IMR-90 (cell line): ENCODE measurements at regions not wholly inside any gene's neighbourhood (a gene's known extent, or its start where the extent isn't known, plus 50 kb on each side); places are given as distances from the start of the nearest gene placed in this dataset.

Experiments used
- ATAC-seq: fragments of 200-7000 bp; cut with Tn5 transposase; 2 replicates; pipeline ENCODE4 v1.9.1; 2020; ENCODE audit warnings: low read depth, mild to moderate bottlenecking, moderate library complexity
- BruUV-seq: library from RNA; stranded (reverse); fragments of 400-500 nt; replicated peaks from 2 replicates; lab custom pipeline; 2021; lab: Mats Ljungman, UMichigan
- CTCF ChIA-PET: fragments of 300-600 bp; formaldehyde crosslinking; extraction: SDS; loops from one replicate; lab custom pipeline; 2021; ENCODE audit warnings: antibody characterized with exemption; lab: Yijun Ruan, JAX
- POLR2A ChIA-PET: fragments of 300-600 bp; sonication (Branson Sonifier 250); formaldehyde crosslinking; loops from one replicate; lab custom pipeline; 2022; ENCODE audit warnings: antibody characterized with exemption; ENCODE audit not compliant: unreplicated experiment; lab: Charles Lee
- DNase-seq: peaks from one replicate; pipeline ENCODE4 v3.0.0; 2013
- H2AFZ ChIP-seq: replicated peaks from 2 replicates; pipeline ENCODE3; 2013; ENCODE audit warnings: low read length, mild to moderate bottlenecking; ENCODE audit not compliant: poor library complexity
- H2AK5ac ChIP-seq: 2 replicates; pipeline ENCODE4 v1.6.1; 2013; ENCODE audit warnings: low read depth, low read length, inconsistent platforms
- H2AK9ac ChIP-seq: replicated peaks from 2 replicates; pipeline ENCODE3; 2013; ENCODE audit warnings: mild to moderate bottlenecking, low read depth, low read length, moderate library complexity; ENCODE audit not compliant: poor library complexity
- H2BK120ac ChIP-seq: 2 replicates; pipeline ENCODE4 v1.6.1; 2013; ENCODE audit warnings: low read depth, low read length, inconsistent platforms
- H2BK15ac ChIP-seq: 3 replicates; pipeline ENCODE4 v1.6.1; 2013; ENCODE audit warnings: low read depth, low read length, inconsistent platforms
- H2BK20ac ChIP-seq: 2 replicates; pipeline ENCODE4 v1.6.1; 2013; ENCODE audit warnings: low read depth, mild to moderate bottlenecking, inconsistent platforms, low read length, moderate library complexity
- H2BK5ac ChIP-seq: 2 replicates; pipeline ENCODE4 v1.6.1; 2013; ENCODE audit warnings: mild to moderate bottlenecking, low read depth, low read length, inconsistent platforms; ENCODE audit not compliant: poor library complexity, severe bottlenecking
- H3K14ac ChIP-seq: replicated peaks from 2 replicates; pipeline ENCODE4 v1.6.1; 2013; ENCODE audit warnings: low read depth, low read length, inconsistent platforms
- H3K18ac ChIP-seq: 2 replicates; pipeline ENCODE4 v1.6.1; 2013; ENCODE audit warnings: low read depth, low read length, control low read depth
- H3K23ac ChIP-seq: 2 replicates; pipeline ENCODE4 v1.6.1; 2013; ENCODE audit warnings: low read depth, low read length, inconsistent platforms
- H3K27ac ChIP-seq: 2 replicates; pipeline ENCODE4 v1.5.1; 2013; ENCODE audit warnings: mild to moderate bottlenecking, control low read depth, low read length; ENCODE audit not compliant: insufficient read depth
- H3K27me3 ChIP-seq: 2 replicates; pipeline ENCODE4 v1.6.1; 2013; ENCODE audit warnings: low read length; ENCODE audit not compliant: control insufficient read depth, insufficient read depth
- H3K36me3 ChIP-seq: 2 replicates; pipeline ENCODE4 v1.6.1; 2013; ENCODE audit warnings: low read length, mixed read lengths; ENCODE audit not compliant: control insufficient read depth, insufficient read depth
- H3K4ac ChIP-seq: 2 replicates; pipeline ENCODE4 v1.6.1; 2013; ENCODE audit warnings: low read depth, low read length, inconsistent platforms
- H3K4me1 ChIP-seq: 2 replicates; pipeline ENCODE4 v1.6.1; 2013; ENCODE audit warnings: low read length, mixed read lengths; ENCODE audit not compliant: control insufficient read depth, insufficient read depth
- H3K4me2 ChIP-seq: 2 replicates; pipeline ENCODE4 v1.6.1; 2013; ENCODE audit warnings: low read depth, mild to moderate bottlenecking, control low read depth, low read length, moderate library complexity
- H3K4me3 ChIP-seq: 2 replicates; pipeline ENCODE4 v1.5.1; 2013; ENCODE audit warnings: low read depth, mild to moderate bottlenecking, control low read depth, low read length, moderate library complexity; ENCODE audit not compliant: insufficient read depth
- H3K56ac ChIP-seq: 2 replicates; pipeline ENCODE4 v1.6.1; 2013; ENCODE audit warnings: low read length, inconsistent platforms; ENCODE audit not compliant: insufficient read depth; ENCODE audit errors: extremely low read depth
- H3K79me1 ChIP-seq, 2 experiments: 2 replicates each; pipeline ENCODE4 v1.6.1; 2013; ENCODE audit warnings: low read length in 2 of 2, inconsistent platforms in 1 of 2, low read depth in 1 of 2
- H3K9ac ChIP-seq: 2 replicates; pipeline ENCODE4 v1.6.1; 2013; ENCODE audit warnings: low read depth, low read length, control low read depth
- H3K9me1 ChIP-seq: 2 replicates; pipeline ENCODE4 v1.6.1; 2013; ENCODE audit warnings: low read length, inconsistent platforms; ENCODE audit not compliant: insufficient read depth
- H3K9me3 ChIP-seq: 2 replicates; pipeline ENCODE4 v1.6.1; 2013; ENCODE audit warnings: low read length; ENCODE audit not compliant: control insufficient read depth, insufficient read depth
- H4K20me1 ChIP-seq: 2 replicates; pipeline ENCODE4 v1.6.1; 2013; ENCODE audit warnings: low read length, inconsistent platforms; ENCODE audit not compliant: insufficient read depth
- H4K5ac ChIP-seq: 2 replicates; pipeline ENCODE4 v1.6.1; 2013; ENCODE audit warnings: mild to moderate bottlenecking, low read depth, low read length, control low read depth
- H4K8ac ChIP-seq, 2 experiments: 2 replicates each; pipeline ENCODE4 v1.6.1; 2013; ENCODE audit warnings: low read depth in 2 of 2, low read length in 2 of 2, control low read depth in 1 of 2, inconsistent platforms in 1 of 2
- H4K91ac ChIP-seq: 2 replicates; pipeline ENCODE4 v1.6.1; 2013; ENCODE audit warnings: low read depth, low read length, inconsistent platforms; ENCODE audit not compliant: insufficient read depth
- BHLHE40 ChIP-seq: fragments of 150-350 bp; IDR thresholded peaks from 2 replicates; pipeline ENCODE4 v1.6.1; 2016; ENCODE audit warnings: mild to moderate bottlenecking, low read depth, low read length
- MXI1 ChIP-seq: IDR thresholded peaks from 2 replicates; pipeline ENCODE4 v1.6.1; 2012; ENCODE audit warnings: low read depth, mild to moderate bottlenecking, low read length, moderate library complexity, borderline replicate concordance
- NFE2L2 ChIP-seq: fragments of 150-350 bp; IDR thresholded peaks from 2 replicates; pipeline ENCODE4 v1.6.1; 2016; ENCODE audit warnings: low read depth, mild to moderate bottlenecking, low read length
- RAD21 ChIP-seq: IDR thresholded peaks from 2 replicates; pipeline ENCODE4 v1.6.1; 2012; ENCODE audit warnings: low read length, improper control_type of control experiment
- WGBS, 2 experiments: methylation state at CpG; one replicate each; pipeline versions ENCODE4 v1.1.5 to v1.1.7; 2013; ENCODE audit warnings: missing lambda C conversion rate in 2 of 2; ENCODE audit not compliant: insufficient read length in 1 of 2; ENCODE audit errors: extremely low coverage in 2 of 2; 5-methylcytosine and 5-hydroxymethylcytosine counted together
- dilution Hi-C: fragments of 300-500 bp; cut with HindIII; formaldehyde crosslinking; loops from one replicate; pipeline ENCODE4 v1.14.3; 2018; ENCODE audit warnings: low sequenced_read_pairs; ENCODE audit not compliant: unreplicated experiment
- in situ Hi-C: fragments of 300-500 bp; cut with MboI; formaldehyde crosslinking; loops from 3 replicates; pipeline ENCODE4 v1.14.3; 2019; ENCODE audit warnings: low sequenced_read_pairs, inconsistent platforms, mixed read lengths
- intact Hi-C: fragments of 100-400 bp; cut with micrococcal nuclease; formaldehyde crosslinking; loops from 2 replicates; pipeline ENCODE4 v1.10.0; 2022

- Histone ChIP-seq H3K4me2 (no peak overlapping the region), H2BK20ac (no peak overlapping the region), H2BK15ac (no peak overlapping the region), H3K79me1 (no peaks in the 10 kb centered on the region), H3K4me3 (no peak overlapping the region), H3K14ac (no peak overlapping the region), H3K9ac (no peak overlapping the region), H3K27ac (no peak overlapping the region), H3K23ac (no peak overlapping the region), H3K36me3 (no peaks in the 10 kb centered on the region), H3K9me3 (peaks cover 42% of the 10 kb centered on the region), H3K56ac (no peak overlapping the region), H4K20me1 (no peaks in the 10 kb centered on the region), H4K91ac (no peak overlapping the region), H2AFZ (no peak overlapping the region), H3K27me3 (no peaks in the 10 kb centered on the region), H3K9me1 (no peaks in the 10 kb centered on the region), H2BK5ac (no peak overlapping the region), H3K18ac (no peak overlapping the region), H4K8ac (no peak overlapping the region), H3K4me1 (no peaks in the 10 kb centered on the region), H2BK120ac (no peak overlapping the region), H3K4ac (no peak overlapping the region), H4K5ac (no peak overlapping the region), H2AK9ac (no peak overlapping the region), H2AK5ac (no peak overlapping the region)
- POLR2A ChIA-PET = no interaction called here
- 70% methylated on average over 2 of the region's 6 CpGs; no CpG with 5 or more reads in 1 of the 2 experiments for WGBS, 2 experiments
- intact Hi-C loops = no loop called here
- no peak for ATAC-seq
- dilution Hi-C loops = no loop called here
- CTCF ChIA-PET = no interaction called here
- no peak for TF ChIP-seq MXI1
- no peak for TF ChIP-seq NFE2L2
- no peak for TF ChIP-seq BHLHE40
- TF ChIP-seq RAD21 = no peak
- in situ Hi-C loops = no loop called here
- DNase-seq = no peak
- no TSS peak for BruUV-seq
These were observed 355.7 kb upstream of the RAB6C start for GRCh38 chr2:129623783-129624182.
